NCI-H1092 treated with DMSO at 0.1 percent for 48 hours (cell line): ENCODE measurements at regions not wholly inside any gene's neighbourhood (a gene's known extent, or its start where the extent isn't known, plus 50 kb on each side); places are given as distances from the start of the nearest gene placed in this dataset.
A peak's percentile ranks its signal among the peaks of the same experiment; 100 is the strongest.

ENCODE experiments used
- DNase-seq: peaks from one replicate; lab custom pipeline; 2025; lab: John Stamatoyannopoulos, UW

GRCh38 chrX:15983034-15983433 lies 128.4 kb upstream of the AP1S2 start:
- DNase-seq: no peak

- DNase-seq: no peak
These were observed 123.0 kb upstream of the AP1S2 start for GRCh38 chrX:15977644-15978043.

- no peak for DNase-seq
These were observed 121.8 kb upstream of the AP1S2 start for GRCh38 chrX:15976396-15976795.

- no peak for DNase-seq
These were observed 119.3 kb upstream of the AP1S2 start for GRCh38 chrX:15973946-15974345.

- DNase-seq: no peak
These were observed 118.7 kb upstream of the AP1S2 start for GRCh38 chrX:15973299-15973698.

GRCh38 chrX:15971696-15972095 lies 117.1 kb upstream of the AP1S2 start:
- no peak for DNase-seq

- DNase-seq: no peak
These were observed 109.2 kb upstream of the AP1S2 start for GRCh38 chrX:15963858-15964257.

- no peak for DNase-seq
These were observed 105.6 kb upstream of the AP1S2 start for GRCh38 chrX:15960237-15960636.

- DNase-seq: no peak
These were observed 102.1 kb upstream of the AP1S2 start for GRCh38 chrX:15956681-15957080.

GRCh38 chrX:15953801-15954200 lies 99.2 kb upstream of the AP1S2 start:
- DNase-seq: no peak

GRCh38 chrX:15952212-15952611 lies 97.6 kb upstream of the AP1S2 start:
- no peak for DNase-seq

GRCh38 chrX:15948318-15948660 lies 93.7 kb upstream of the AP1S2 start:
- no peak for DNase-seq

GRCh38 chrX:15947648-15948317 lies 93.2 kb upstream of the AP1S2 start:
- no peak for DNase-seq

- no peak for DNase-seq
These were observed 92.4 kb upstream of the AP1S2 start for GRCh38 chrX:15946783-15947580.

GRCh38 chrX:15943391-15943790 lies 88.8 kb upstream of the AP1S2 start:
- no peak for DNase-seq

- no peak for DNase-seq
These were observed 87.7 kb upstream of the AP1S2 start for GRCh38 chrX:15942307-15942706.

- DNase-seq: no peak
These were observed 85.1 kb upstream of the AP1S2 start for GRCh38 chrX:15939737-15940136.

GRCh38 chrX:15938072-15938471 lies 83.5 kb upstream of the AP1S2 start:
- DNase-seq: no peak

- DNase-seq: no peak
These were observed 76.7 kb upstream of the AP1S2 start for GRCh38 chrX:15931362-15931761.

GRCh38 chrX:15930585-15930984 lies 76.0 kb upstream of the AP1S2 start:
- peak; percentile 59 for DNase-seq

- no peak for DNase-seq
These were observed 74.6 kb upstream of the AP1S2 start for GRCh38 chrX:15929194-15929593.

GRCh38 chrX:15926622-15927021 lies 72.0 kb upstream of the AP1S2 start:
- no peak for DNase-seq

GRCh38 chrX:15918003-15918402 lies 63.4 kb upstream of the AP1S2 start:
- DNase-seq: no peak

GRCh38 chrX:15916704-15917084 lies 62.1 kb upstream of the AP1S2 start:
- DNase-seq: no peak
